Thyroid gland (tissue), 4 donors: ENCODE measurements at regions not wholly inside any gene's neighbourhood (a gene's known extent, or its start where the extent isn't known, plus 50 kb on each side); places are given as distances from the start of the nearest gene placed in this dataset.

Experiments used
- DNase-seq, 2 donors: peaks; one replicate each; pipeline ENCODE4 v3.0.0-alpha.2; 2019
- H3K27ac ChIP-seq, 3 donors: fragments of 200-600 bp; sonication (generic); 1 replicate in 2 of 3; 2 replicates in 1 of 3; pipeline ENCODE4 v1.5.1; 2016 to 2019; ENCODE audit warnings: mild to moderate bottlenecking in 1 of 3, moderate library complexity in 1 of 3
- H3K27me3 ChIP-seq: fragments of 200-600 bp; sonication (generic); one replicate; pipeline ENCODE4 v1.5.1; 2019
- H3K36me3 ChIP-seq, 2 donors: fragments of 200-600 bp; sonication (generic); one replicate each; pipeline ENCODE4 v1.5.1; 2016 to 2019
- H3K4me1 ChIP-seq, 2 donors: fragments of 200-600 bp; sonication (generic); one replicate each; pipeline ENCODE4 v1.5.1; 2017 to 2019
- H3K4me3 ChIP-seq, 3 donors: fragments of 200-600 bp; sonication (generic); replicated peaks in 1 of 3; 1 replicate in 2 of 3; 2 replicates in 1 of 3; pipeline ENCODE4 v1.5.1; 2016; ENCODE audit warnings: mild to moderate bottlenecking in 1 of 3
- H3K9me3 ChIP-seq: fragments of 200-600 bp; sonication (generic); one replicate; pipeline ENCODE4 v1.5.1; 2017
- POLR2A ChIP-seq, 2 donors: fragments of 450-650 bp; IDR thresholded peaks; one replicate each; pipeline ENCODE4 v1.6.1; 2017; ENCODE audit warnings: antibody characterized with exemption in 2 of 2, mild to moderate bottlenecking in 2 of 2, moderate library complexity in 1 of 2
- WGBS, 2 donors: methylation state at CpG; one replicate each; pipeline ENCODE4 v1.1.5; 2017; 5-methylcytosine and 5-hydroxymethylcytosine counted together
- intact Hi-C: fragments of 100-400 bp; cut with DNase I; formaldehyde crosslinking; loops from one replicate; pipeline ENCODE4 v1.15.1; 2023
- TF ChIP-seq, protein P1 (sequence below), 6 experiments: fragments of 200-600 bp in 3 of 6; fragments of 450-650 bp in 3 of 6; sonication (generic) in 3 of 6; IDR thresholded peaks; one replicate each; pipeline ENCODE4 v1.5.1; 2016 to 2019; ENCODE audit warnings: antibody characterized with exemption in 6 of 6, mild to moderate bottlenecking in 2 of 6, inconsistent platforms in 1 of 6, moderate library complexity in 1 of 6

DNA sequence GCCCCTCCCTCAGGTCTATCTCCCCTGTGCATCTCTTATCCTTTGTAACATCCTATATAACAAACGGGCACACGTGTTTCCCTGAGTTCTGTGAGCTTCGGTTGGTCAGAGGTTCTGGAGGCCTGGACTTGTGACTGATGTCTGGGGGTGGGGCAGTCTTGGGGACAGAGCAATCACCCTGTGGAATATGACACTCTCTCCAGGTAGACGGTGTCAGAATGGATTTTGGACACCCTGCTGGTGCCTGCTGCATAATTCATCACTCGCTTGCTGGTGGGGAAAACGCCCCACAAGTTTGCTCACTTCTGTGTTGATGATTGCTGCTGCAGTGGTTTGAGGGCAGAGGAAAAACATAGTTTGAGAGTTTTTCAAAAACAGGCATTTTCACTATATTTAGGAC lies 223.2 kb downstream of the UQCRFS1 start:
- H3K9me3 ChIP-seq: no peaks in the 10 kb centered on the region
- 60 to 87% methylated on average over 6 of the region's 6 CpGs for WGBS, 2 donors

DNA sequence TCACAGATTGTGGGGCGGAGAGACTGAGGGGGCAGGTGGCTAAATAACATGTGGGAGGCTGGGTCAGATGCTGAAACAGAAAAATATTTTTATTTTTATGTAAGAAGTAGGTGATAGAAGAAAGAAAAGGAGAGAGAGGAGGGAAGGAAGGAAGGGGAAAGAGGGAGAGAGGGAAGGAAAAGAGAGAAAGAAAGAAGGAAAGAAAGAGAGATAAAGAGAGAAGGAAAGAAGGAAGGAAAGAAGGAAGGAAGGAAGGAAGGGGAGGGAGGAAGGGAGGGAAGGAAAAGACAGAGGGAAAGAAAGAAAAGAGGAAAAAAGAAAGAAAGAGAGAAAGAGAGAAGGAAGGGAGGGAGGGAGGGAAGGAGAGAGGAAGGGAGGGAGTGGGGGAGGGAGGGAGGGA lies 224.9 kb downstream of the UQCRFS1 start:
- Histone ChIP-seq H3K4me1 (no peaks in the 10 kb centered on the region), H3K27ac (no peak overlapping the region), H3K36me3 (no peaks in the 10 kb centered on the region), H3K27me3 (no peaks in the 10 kb centered on the region), H3K4me3 (no peak overlapping the region), H3K9me3 (no peaks in the 10 kb centered on the region)
- 97 to 98% methylated on average over 1 of the region's 1 CpG for WGBS, 2 donors
- no peak for TF ChIP-seq POLR2A (IDR thresholded peaks at IDR 0.05)
- TF ChIP-seq, protein P1, sequence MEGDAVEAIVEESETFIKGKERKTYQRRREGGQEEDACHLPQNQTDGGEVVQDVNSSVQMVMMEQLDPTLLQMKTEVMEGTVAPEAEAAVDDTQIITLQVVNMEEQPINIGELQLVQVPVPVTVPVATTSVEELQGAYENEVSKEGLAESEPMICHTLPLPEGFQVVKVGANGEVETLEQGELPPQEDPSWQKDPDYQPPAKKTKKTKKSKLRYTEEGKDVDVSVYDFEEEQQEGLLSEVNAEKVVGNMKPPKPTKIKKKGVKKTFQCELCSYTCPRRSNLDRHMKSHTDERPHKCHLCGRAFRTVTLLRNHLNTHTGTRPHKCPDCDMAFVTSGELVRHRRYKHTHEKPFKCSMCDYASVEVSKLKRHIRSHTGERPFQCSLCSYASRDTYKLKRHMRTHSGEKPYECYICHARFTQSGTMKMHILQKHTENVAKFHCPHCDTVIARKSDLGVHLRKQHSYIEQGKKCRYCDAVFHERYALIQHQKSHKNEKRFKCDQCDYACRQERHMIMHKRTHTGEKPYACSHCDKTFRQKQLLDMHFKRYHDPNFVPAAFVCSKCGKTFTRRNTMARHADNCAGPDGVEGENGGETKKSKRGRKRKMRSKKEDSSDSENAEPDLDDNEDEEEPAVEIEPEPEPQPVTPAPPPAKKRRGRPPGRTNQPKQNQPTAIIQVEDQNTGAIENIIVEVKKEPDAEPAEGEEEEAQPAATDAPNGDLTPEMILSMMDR (IDR thresholded peaks at IDR 0.05): no peak
- intact Hi-C loops: no loop called here
- DNase-seq: no peak

More for the DNA sequence above, 223.2 kb downstream of the UQCRFS1 start:
- intact Hi-C loops: no loop called here
- Histone ChIP-seq H3K36me3 (no peaks in the 10 kb centered on the region), H3K27ac (no peak overlapping the region), H3K4me1 (no peaks in the 10 kb centered on the region), H3K4me3 (no peak overlapping the region), H3K27me3 (no peaks in the 10 kb centered on the region)
- no peak for TF ChIP-seq POLR2A (IDR thresholded peaks at IDR 0.05)
- TF ChIP-seq, protein P1 (IDR thresholded peaks at IDR 0.05): no peak
- no peak for DNase-seq

GRCh38 chr19:28987177-28987576 lies 225.8 kb downstream of the UQCRFS1 start:
- 88 to 89% methylated on average over 6 of the region's 6 CpGs for WGBS, 2 donors
- intact Hi-C loops: no loop called here
- Histone ChIP-seq H3K4me1 (no peaks in the 10 kb centered on the region), H3K27me3 (no peaks in the 10 kb centered on the region), H3K4me3 (no peak overlapping the region), H3K27ac (no peak overlapping the region), H3K36me3 (no peaks in the 10 kb centered on the region), H3K9me3 (no peaks in the 10 kb centered on the region)
- DNase-seq: no peak
- TF ChIP-seq, protein P1 (IDR thresholded peaks at IDR 0.05): no peak
- no peak for TF ChIP-seq POLR2A (IDR thresholded peaks at IDR 0.05)

GRCh38 chr19:28985201-28985600 lies 227.8 kb downstream of the UQCRFS1 start:
- H3K4me3 ChIP-seq: no peak overlapping the region
- H3K27me3 ChIP-seq: no peaks in the 10 kb centered on the region
- no peaks in the 10 kb centered on the region for H3K36me3 ChIP-seq
- WGBS, 2 donors: 34 to 42% methylated on average over 7 to 8 of the region's 8 CpGs
- H3K9me3 ChIP-seq: no peaks in the 10 kb centered on the region
- DNase-seq: peak; percentile 62 to 81
- intact Hi-C loops: no loop called here
- no peak overlapping the region for H3K27ac ChIP-seq
- TF ChIP-seq POLR2A (IDR thresholded peaks at IDR 0.05): no peak
- TF ChIP-seq, protein P1 (IDR thresholded peaks at IDR 0.05): no peak
- no peaks in the 10 kb centered on the region for H3K4me1 ChIP-seq

- 90 to 97% methylated on average over 4 of the region's 4 CpGs for WGBS, 2 donors
- no peak for DNase-seq
These were observed 228.6 kb downstream of the UQCRFS1 start for GRCh38 chr19:28984315-28984714.

More at GRCh38 chr19:28984315-28984714, 228.6 kb downstream of the UQCRFS1 start:
- no peaks in the 10 kb centered on the region for H3K27me3 ChIP-seq
- no peaks in the 10 kb centered on the region for H3K4me1 ChIP-seq
- no peaks in the 10 kb centered on the region for H3K36me3 ChIP-seq
- no peak overlapping the region for H3K4me3 ChIP-seq
- intact Hi-C loops: no loop called here
- no peak overlapping the region for H3K27ac ChIP-seq
- no peaks in the 10 kb centered on the region for H3K9me3 ChIP-seq
- TF ChIP-seq POLR2A (IDR thresholded peaks at IDR 0.05): no peak
- TF ChIP-seq, protein P1 (IDR thresholded peaks at IDR 0.05): no peak
